ENCODE measurements at regions not wholly inside any gene's neighbourhood (a gene's known extent, or its start where the extent isn't known, plus 50 kb on each side); places are given as distances from the start of the nearest gene placed in this dataset.
A peak's percentile ranks its signal among the peaks of the same experiment; 100 is the strongest.
"Not testable (repeated sequence)": the region's sequence is repeated elsewhere in the genome, so short reads cannot be mapped to it uniquely, and the experiment has no call there.

DNA sequence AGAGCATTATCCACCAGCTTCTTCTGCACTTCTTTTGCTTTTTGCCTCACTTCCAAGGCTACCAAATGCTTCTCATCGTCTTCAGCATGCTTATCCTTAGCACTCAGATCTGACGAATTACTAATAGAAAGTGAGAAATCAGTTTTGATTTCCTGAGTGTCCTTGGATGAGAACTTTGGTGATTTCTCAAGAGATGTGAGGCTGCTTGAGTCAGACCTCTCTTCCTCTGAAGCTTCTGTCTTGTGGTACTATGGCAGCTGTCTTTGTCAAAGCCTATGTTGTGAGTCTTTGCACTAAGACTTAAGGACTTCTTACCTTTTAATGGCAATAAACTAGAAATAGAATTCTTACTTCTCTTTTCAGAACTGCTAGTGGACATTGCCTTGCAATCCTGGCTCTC lies 169.9 kb downstream of the CPE start:
- no peak for DNase-seq

DNA sequence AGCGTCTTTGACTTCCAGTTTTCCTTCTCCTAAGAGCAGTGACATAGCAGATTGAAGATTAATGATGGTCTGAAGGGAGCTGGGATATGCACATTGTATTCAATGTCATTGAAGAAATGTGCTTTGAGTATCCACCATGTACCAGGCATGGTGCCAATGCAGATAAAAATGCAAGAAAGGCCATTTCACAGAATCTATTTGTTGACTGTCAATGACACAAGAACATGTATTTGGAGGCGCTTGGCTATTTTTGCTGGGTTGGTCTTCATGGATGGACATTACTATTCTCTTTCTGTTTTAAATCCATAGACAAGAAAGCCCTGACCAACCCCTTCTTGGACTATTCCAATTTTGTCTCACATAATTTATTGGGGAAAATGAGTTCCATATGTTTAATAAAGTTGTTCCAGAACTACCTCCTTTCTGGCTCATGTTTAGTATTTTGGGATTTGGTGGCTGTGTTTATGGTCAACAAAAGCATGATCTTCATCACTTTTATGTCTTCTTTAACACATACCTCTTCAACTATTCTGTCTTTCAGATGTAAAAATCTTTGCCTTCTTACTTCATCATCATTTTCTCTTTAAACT lies 174.5 kb downstream of the CPE start:
- no peak for DNase-seq

DNA sequence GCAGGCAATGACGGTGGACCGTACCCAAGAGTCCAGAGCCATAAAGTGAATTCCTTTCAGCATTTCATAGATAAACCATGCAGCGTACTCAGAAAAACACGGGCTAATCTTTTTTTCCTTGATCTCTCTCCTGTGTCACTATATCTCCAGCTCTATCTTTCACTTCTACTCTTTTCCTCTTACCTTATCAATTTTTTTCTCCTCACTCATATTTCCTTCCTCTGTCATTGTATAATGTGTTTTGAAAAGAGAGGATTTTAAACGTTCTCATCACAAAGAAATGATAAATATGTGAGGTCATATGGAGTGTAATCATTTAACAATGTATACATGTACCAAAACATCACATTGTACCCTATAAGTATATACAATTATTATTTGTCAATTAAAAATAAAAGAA lies 176.5 kb downstream of the CPE start:
- no peak for DNase-seq

DNA sequence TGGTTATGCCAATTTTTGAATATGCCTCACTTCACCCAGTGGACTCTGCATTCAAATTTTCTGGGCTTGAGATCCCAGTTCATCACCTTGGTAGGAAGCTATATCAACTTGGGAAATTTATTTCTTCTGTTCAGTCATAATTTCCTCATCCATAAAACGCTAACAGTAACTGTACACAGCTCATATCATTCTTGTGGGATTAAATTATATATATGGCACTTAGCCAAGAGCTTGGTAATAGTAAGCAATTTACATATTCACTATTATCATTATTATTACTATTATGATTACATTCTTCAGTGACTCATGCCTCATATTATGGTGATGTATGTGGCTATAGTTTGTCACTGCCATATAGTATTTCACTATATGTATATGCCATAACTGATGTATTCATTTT lies 177.6 kb downstream of the CPE start:
- DNase-seq = no peak

DNA sequence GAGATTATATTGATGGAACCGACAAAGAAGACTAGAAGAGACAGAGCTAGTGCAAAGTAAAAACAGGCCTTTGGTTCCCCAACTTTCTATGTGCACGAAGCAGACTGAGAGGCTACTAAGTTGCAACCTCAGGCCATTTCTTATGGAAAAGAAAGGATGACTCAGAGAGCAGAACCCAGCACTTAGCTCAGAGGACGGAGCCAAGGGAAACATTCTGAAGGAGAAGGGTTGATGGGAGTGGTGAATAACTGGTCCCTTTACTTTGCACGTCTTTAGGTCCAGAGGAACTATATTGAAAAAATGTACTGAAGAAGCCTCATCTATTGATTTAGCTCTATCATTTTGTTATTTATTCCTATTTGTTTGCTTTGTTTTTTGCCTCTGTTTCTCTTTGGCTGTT lies 182.1 kb downstream of the CPE start:
- no peak for DNase-seq

DNA sequence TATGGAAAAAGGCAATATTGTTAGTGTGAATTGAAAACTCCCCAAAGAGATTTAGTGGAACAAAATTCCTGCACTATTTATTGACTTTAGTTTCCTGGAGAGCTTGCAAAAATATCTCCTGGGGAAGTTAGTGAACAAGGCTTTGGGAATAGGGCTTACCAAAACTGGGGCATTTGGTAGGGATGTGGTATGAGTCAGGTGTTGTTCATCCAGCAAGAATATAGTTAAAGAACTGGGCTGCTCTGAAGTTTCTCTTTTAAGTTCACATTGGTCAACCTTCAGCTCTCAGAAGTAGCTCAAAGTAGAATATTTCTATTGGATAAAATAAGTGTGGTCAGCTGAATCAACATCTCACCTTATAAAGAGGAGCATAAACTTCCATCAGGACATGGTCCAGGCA lies 185.0 kb downstream of the CPE start:
- no peak for DNase-seq

DNA sequence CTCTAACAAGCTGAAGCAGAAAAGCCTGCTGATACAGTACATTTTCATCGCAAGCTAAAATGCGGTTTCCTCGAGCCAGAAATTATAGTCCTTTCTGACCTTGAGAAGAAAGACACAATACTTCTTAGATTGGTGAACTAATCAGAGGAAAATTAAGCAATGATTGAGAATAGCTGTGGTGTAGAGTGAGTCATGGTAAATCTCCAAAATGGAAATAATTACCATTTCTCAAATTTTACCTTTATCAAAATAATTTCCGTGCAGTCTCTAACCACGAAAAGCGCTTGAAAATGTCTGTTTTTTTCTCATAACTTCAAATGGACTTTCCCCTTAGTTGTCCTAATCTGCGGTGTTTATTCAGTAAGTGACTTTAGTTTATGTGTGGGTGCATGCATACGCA lies 190.2 kb downstream of the CPE start:
- DNase-seq = no peak

DNA sequence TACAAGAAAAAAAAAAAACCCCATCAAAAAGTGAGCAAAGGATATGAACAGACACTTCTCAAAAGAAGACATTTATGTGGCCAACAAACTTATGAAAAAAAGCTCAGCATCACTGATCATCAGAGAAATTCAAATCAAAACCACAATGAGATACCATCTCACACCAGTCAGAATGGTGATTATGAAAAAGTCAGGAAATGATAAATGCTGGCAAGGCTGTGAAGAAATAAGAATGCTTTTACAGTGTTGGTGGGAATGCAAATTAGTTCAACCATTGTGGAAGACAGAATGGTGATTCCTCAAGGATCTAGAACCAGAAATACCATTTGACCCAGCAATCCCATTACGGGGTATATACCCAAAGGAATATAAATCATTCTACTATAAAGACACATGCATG lies 192.7 kb downstream of the CPE start:
- not testable (repeated sequence) for DNase-seq

DNA sequence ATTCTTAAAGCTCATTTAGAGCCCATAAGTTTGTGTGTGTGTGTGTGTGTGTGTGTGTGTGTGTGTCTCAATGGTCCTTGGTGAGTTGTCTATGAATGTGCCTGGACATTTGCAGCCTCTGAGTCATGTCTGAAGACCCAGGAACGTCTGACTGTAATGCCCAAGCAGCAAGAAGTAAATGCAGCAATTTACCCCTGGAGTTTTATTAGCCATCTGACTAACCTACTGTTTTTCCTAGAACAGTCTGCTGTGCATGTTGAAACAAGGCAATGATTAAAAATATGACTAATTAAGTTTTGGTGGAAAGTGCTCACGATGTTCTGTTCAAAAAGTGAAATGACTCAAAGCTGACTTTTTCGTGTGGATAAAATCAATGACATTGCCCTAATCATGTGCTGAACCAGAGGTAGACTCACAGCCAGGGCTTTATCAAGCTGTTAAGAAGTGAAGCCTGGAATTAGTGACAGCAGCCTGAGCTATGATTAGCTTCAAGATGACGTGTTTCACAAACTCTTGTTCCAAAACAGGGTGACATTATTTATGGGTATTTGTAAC lies 201.6 kb downstream of the CPE start:
- DNase-seq = peak; percentile 91

DNA sequence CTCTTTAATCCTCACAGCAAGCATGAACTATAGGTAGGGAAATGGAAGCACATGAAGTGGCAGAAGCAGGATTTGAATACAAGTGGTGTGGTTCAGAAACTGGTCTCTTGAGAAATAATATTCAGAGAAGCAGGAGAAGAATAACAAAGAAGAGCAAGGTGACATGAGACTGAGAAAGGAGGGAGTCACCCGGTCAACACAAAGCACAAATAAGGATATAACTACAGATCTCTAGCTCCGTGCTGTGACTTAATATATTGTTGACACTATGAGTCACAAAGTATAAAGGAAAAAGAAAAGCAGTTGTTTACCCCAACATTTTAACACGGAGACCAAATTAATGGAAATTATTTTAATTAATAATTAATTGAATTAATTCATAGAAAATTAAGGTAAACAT lies 204.5 kb downstream of the CPE start:
- DNase-seq = no peak

DNA sequence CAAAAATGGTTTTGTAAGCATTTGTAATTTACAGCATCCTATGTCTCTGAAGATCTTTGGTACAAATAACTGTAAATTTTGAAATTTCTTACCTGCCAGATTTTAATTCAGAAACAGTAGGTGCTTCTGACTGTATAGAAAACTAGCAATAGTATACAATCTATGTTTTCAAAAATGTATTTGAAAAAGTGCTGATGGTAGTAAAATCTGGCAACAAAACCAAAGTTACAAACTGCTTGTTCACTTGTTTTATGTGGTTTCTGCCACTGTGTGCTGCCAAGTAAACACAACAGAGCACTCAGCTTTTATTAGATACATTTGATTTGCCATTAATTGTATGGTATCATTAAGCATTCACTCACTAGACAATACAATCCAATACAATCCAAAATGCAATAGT lies 206.1 kb downstream of the CPE start:
- DNase-seq = no peak

DNA sequence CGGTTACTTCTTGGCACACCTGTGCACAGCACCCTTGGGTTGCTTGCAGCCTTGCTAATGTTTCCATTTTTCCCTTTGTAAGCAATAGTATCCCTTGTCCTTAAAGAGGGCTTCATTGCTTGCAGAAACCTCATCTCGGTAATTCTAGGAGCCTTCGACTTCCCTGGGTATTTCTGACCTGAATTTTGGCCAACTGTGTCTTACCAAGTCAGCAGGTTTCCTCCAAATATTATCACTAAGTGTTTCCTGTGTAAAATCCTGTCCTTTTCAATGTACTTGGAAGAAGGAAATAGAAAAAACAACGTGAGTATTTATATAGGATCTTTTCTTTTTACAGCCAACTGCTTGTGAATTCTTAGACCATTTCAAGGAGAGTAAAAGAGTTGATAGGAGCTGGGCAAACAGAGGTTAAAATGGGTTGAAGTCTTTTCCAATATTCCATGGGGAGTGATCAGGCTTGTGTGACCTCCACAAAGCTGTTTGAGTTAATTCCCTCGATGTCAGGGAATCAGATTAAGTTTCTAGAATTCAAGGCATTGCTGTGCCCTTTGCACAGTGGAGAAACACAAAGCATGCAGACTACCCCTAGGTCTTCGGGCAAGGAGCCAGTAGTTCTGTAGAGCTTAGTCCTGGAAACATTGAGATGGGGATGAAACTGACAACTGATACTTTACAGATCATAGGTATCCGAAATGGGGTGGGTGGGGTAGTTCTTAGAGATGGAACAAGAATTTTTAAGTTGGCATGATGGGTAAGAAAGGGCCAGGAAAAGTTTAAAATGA lies 209.9 kb downstream of the CPE start:
- DNase-seq = no peak

DNA sequence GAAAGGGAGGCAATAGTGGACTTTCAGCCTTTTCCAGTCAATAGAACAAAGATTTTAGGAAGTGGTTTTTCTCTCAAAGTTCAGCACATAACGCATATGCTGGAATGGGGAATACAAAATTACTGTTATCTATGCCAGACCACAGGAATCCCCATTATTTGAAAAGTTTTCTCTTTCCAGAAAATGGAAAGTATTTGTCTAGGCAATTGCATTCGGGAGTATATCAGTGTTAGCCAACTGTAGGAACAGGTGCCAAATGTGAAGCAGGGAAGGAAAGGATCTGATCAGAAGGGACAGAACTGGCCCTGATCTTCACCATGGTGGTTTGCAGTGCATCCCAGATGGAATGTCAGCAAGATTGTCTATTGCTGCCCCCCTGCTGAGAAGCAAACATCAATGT lies 213.6 kb downstream of the CPE start:
- DNase-seq = no peak

DNA sequence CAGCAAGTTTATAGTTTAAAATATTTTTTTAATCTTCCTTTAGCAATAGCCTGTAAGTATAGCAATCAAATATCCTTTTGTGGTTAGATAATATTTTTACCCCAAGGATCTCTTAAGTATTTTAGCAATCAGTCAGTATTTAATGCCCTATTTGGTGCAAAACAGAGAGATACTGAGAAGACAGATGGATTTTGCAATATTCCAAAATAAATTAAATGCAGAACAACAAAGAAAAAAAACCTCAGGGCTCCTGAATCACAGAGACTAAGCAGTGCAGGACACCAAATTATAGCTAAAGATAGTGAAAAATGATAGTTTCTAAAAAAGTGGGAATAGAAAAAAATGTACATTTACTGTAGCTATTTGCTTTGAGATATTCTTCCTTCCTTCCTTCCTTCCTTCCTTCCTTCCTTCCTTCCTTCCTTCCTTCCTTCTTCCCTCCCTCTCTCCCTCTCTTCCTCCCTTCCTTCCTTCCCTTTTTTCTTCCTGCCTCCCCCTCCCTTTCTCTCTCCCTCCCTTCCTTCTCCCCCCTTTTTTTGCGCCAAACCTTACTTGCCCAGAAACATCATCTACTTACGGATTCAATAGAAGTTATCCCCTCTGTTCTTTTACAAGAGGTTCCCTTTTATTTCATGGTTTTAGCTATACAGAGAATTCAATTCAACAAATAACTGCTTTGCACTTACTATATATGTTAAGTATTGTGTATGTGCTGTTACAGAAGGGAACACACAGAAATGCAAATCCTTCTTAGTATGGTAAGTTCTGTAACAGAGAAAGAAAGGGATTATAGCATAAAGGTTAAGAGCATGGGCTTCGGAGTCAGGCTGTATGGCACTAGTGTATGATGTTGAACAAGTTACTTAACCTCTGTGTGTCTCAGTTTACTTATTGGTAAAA lies 219.0 kb downstream of the CPE start:
- DNase-seq = no peak

DNA sequence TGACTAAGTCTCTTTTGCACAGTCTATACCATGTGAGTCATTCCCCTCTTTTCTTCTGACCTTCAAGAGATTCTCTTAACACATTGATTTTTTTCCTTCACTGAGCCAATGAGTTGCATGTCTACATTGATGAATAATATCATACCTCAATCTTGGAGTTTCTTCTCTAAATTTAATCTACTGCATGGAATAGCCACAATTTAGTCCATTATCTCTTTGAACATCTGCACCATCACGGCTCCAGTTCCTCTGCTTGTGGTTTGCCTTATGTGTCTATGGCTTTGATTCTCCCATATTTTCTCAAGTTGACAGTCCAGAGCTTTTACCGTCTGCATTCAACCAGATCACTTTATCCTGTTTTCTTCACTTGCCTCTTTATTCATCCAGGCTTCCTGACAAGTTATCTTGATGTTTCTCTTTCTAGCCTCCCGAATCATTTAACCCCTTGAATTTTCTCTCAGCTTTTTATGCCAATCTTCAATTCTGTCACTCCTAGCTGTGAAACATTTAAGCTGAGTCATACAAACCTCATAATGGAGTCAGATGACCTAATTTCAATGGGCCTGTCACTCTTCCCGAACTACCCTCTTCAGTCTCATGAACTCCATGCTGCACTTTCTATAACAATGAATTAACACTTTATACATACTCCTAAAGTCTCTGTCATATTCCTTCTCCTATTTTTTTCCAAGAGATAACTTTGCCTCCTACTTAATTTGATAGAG lies 222.3 kb downstream of the CPE start:
- DNase-seq = no peak

DNA sequence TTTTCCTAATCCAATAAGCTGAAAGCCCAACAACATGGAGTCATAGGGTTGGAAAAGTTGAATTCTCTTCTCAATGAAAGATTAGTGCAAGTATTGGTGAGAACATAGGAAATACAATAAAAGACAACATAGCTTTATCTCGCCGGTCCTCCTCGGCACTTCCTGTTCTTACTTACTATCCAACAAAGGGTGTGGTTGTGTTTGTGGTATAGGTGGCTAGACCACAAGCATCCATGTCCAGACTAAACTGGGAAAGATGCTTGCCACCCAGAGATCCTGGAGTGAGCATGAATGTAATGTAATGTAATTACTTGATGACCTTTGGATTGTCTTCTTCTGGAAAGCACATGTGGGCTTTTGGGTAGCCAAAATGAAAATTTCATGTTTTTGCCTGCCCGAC lies 223.8 kb downstream of the CPE start:
- DNase-seq = no peak

DNA sequence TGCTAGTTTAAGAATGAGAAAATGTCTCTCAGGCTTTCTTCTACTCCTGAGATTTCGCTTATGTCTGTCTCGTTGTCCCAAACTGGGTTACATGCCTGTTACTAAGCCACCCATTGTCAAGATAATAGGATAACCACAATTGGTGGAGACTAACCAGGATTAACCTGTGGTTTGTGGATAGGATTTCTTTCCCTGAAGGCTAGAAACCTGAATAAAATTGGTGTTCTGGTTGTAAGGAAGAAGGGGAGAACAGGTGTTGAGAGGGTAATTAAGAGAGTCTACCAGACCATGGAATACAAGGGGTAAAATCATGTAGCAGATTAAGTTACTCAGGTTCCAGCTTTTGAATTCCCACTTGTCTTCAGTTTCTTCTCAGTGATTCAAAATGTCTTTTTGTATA lies 225.4 kb downstream of the CPE start:
- no peak for DNase-seq

DNA sequence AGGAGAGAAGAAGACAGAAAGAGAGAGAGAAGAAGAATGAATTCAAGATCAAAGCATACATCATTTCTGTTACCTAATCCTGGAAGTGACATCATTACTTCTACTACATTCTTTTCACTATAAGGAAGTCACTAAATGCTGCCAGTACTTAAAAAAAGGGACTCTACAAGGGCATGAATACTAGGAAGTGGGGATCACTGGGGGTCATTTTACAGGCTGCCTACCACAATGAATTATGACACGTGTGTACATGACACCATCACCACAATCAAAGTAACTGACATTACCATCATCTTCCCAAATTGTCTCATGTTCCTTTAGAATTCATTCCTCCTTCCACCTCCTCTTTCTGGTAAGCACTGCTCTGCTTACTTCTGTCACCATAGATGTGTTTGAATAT lies 227.0 kb downstream of the CPE start:
- no peak for DNase-seq

DNA sequence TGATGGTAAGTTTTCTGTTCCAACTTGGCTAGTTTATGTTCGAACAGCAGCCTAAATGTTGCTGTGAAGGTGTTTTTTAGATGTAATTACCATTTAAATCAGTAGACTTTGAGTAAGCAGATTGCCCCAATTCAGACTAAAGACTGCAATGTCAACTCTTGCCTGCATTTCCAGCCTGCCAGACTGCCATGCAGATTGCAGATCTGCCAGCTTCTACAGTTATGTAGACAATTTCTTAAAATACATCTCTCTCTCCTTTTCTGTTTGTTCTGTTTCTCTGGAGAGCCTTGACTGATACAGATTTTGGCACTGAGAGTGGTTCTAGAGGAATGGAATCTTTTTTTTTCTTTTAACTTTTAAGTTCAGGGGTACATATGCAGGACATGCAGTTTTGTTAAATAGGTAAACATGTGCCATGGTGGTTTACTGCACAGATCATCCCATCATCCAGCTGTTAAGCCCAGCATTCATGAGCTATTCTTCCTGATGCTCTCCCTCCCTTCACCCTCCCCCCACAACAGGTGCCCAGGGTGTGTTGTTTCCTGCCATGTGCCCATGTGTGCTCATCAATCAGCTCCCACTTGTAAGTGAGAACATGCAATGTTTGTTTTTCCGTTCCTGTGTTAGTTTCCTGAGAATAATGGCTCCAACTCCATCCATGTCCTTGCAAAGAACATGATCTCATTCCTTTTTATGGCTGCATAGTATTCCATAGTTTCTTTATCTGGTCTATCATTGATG lies 227.8 kb downstream of the CPE start:
- DNase-seq = no peak

DNA sequence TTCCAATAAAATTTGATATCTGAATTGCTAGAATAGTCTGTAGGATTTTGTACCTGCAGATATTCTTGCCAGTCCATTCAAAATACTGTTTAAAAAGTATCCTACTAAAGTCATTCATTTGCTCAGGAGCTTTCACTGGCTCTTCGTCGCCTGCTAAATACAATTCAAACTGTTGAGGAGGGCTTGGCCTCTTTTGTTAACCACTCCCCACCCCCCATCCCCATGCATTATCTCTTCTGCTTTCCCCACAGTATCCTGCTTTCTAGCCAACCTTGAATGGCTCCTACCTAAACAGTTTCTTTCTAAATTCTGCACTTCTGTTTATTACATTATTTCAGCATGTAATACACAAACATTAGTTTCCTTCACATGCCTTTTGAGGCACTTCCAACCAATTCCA lies 230.8 kb downstream of the CPE start:
- DNase-seq = no peak

DNA sequence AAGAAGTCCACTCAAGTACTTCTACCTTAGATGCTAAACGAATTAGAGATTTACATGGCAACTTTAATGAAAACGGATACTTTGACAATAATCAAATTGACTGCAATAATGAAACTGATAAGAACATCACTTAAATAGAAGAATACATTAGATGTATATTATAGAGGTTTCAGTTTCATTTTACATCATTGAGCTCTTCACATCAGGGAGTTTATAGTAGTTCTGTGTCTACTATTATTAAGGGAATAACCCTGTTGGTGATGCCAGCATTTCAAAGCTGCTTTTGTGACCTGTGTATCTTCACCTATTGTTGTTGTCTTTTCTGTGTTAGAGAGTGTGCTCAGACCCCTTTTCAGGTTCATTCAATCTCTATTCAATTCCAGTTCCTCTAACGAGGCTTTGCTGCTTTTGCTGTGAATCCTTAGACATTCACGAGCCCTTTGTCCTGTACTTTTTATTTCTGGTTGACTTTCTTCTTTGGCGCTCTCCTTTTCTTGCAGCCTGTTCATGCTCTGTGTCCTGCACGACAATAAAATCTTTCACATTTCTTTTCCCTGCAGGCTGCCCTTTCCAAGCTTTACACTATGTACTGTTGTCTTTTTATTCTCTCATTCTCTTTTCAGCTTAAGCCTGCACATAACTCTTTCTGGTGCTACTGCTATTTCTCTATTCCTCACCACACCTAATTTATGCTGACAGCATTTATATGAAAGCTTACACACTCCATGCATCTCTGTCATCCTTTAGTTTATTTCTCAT lies 232.1 kb downstream of the CPE start:
- DNase-seq = no peak

DNA sequence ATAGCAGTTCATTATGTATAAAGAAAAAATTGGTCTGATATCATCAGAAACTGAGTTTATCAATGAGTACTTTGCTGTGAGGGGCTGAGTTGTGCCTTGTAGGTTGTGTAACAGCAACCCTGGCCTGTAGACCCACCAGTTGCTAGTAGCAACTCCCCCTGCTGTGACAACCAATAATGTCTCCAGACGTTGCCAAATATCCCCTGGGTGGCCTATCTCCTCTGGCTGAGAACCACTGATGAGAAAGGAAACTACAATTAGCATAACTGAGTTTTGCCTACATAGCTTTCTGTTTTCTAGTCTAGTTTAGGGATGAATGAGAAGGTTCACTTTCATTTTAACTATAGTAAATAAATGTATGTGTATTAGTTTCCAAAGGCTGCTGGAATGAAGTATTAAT lies 234.1 kb downstream of the CPE start:
- DNase-seq = no peak

Measured in kidney glomerular epithelial cell (primary cell).